Suprapubic skin (tissue), 3 donors: ENCODE measurements at regions not wholly inside any gene's neighbourhood (a gene's known extent, or its start where the extent isn't known, plus 50 kb on each side); places are given as distances from the start of the nearest gene placed in this dataset.

Experiments
- CTCF ChIP-seq, 2 donors: fragments of 200-600 bp in 1 of 2; fragments of 450-650 bp in 1 of 2; sonication (generic) in 1 of 2; IDR thresholded peaks; one replicate each; pipeline ENCODE4 v1.5.1; 2016 to 2019; ENCODE audit warnings: antibody characterized with exemption in 2 of 2, mild to moderate bottlenecking in 1 of 2, moderate library complexity in 1 of 2
- POLR2AphosphoS5 ChIP-seq, 3 donors: sonication (generic); formaldehyde crosslinking; IDR thresholded peaks; one replicate each; pipeline ENCODE4 v1.6.1; 2017; ENCODE audit warnings: antibody characterized with exemption in 3 of 3

- TF ChIP-seq POLR2AphosphoS5 (IDR thresholded peaks at IDR 0.05): no peak
- TF ChIP-seq CTCF (IDR thresholded peaks at IDR 0.05): no peak
These were observed 378.9 kb downstream of the ELAVL2 start for GRCh38 chr9:23447166-23447565.
